GM06990 (cell line): ENCODE measurements at regions not wholly inside any gene's neighbourhood (a gene's known extent, or its start where the extent isn't known, plus 50 kb on each side); places are given as distances from the start of the nearest gene placed in this dataset.

Experiments
- DNase-seq: peaks from one replicate; pipeline ENCODE4 v3.0.0-alpha.2; 2011; ENCODE audit not compliant: insufficient read length; ENCODE audit errors: extremely low read depth
- H3K27me3 ChIP-seq: replicated peaks from 2 replicates; pipeline ENCODE4 v1.6.0; 2011; ENCODE audit warnings: low read length; ENCODE audit not compliant: control insufficient read depth, insufficient read depth
- H3K36me3 ChIP-seq: 2 replicates; pipeline ENCODE4 v1.5.1; 2011; ENCODE audit warnings: low read length; ENCODE audit not compliant: control insufficient read depth, insufficient read depth
- H3K4me3 ChIP-seq: replicated peaks from 2 replicates; pipeline ENCODE4 v1.5.1; 2011; ENCODE audit warnings: low read depth, mild to moderate bottlenecking, control low read depth, low read length
- CTCF ChIP-seq: IDR thresholded peaks from 2 replicates; pipeline ENCODE4 v1.5.1; 2011; ENCODE audit warnings: low read length, control low read depth, mild to moderate bottlenecking, inconsistent platforms; ENCODE audit not compliant: insufficient read depth, poor library complexity, severe bottlenecking

- TF ChIP-seq CTCF, result no peak
- Histone ChIP-seq H3K36me3 (no peaks in the 10 kb centered on the region), H3K4me3 (no peak overlapping the region), H3K27me3 (no peaks in the 10 kb centered on the region)
- no peak for DNase-seq
Measured at GRCh38 chr10:64523065-64523759, 1002.0 kb downstream of the REEP3 start.

- DNase-seq, result no peak
Measured at GRCh38 chr10:64528294-64529002, 1007.2 kb downstream of the REEP3 start.

GRCh38 chr10:64529003-64529350, 1007.8 kb downstream of the REEP3 start:
- Histone ChIP-seq H3K4me3 (no peak overlapping the region), H3K36me3 (no peaks in the 10 kb centered on the region), H3K27me3 (no peaks in the 10 kb centered on the region)
- no peak for DNase-seq
- no peak for TF ChIP-seq CTCF

More at GRCh38 chr10:64528294-64529002, 1007.2 kb downstream of the REEP3 start:
- Histone ChIP-seq H3K4me3 (no peak overlapping the region), H3K36me3 (no peaks in the 10 kb centered on the region), H3K27me3 (no peaks in the 10 kb centered on the region)
- TF ChIP-seq CTCF, result no peak

- TF ChIP-seq CTCF, result no peak
- Histone ChIP-seq H3K4me3 (no peak overlapping the region), H3K27me3 (no peaks in the 10 kb centered on the region), H3K36me3 (no peaks in the 10 kb centered on the region)
- DNase-seq, result no peak
Measured at GRCh38 chr10:64534616-64535015, 1013.4 kb downstream of the REEP3 start.

GRCh38 chr10:64535131-64535867, 1014.1 kb downstream of the REEP3 start:
- H3K27me3 ChIP-seq, result no peaks in the 10 kb centered on the region
- H3K36me3 ChIP-seq, result no peaks in the 10 kb centered on the region
- no peak for TF ChIP-seq CTCF
- no peak for DNase-seq
- no peak overlapping the region for H3K4me3 ChIP-seq
